MM.1S (cell line): ENCODE measurements at regions not wholly inside any gene's neighbourhood (a gene's known extent, or its start where the extent isn't known, plus 50 kb on each side); places are given as distances from the start of the nearest gene placed in this dataset.
"Not testable (repeated sequence)": the region's sequence is repeated elsewhere in the genome, so short reads cannot be mapped to it uniquely, and the experiment has no call there.

Experiments used
- DNase-seq: peaks from one replicate; pipeline ENCODE4 v3.0.0-alpha.2; 2015
- H2AFZ ChIP-seq: fragments of 300-600 bp; sonication (generic); 2 replicates; pipeline ENCODE4 v1.6.0; 2016; ENCODE audit warnings: antibody characterized with exemption, low read length
- H3F3A ChIP-seq: fragments of 300-600 bp; sonication (generic); 2 replicates; pipeline ENCODE4 v1.6.1; 2016; ENCODE audit warnings: mild to moderate bottlenecking, antibody characterized with exemption, low read length, moderate library complexity, mixed read lengths; ENCODE audit not compliant: insufficient read depth
- H3K27ac ChIP-seq: fragments of 300-600 bp; sonication (generic); 2 replicates; pipeline ENCODE4 v1.5.1; 2016; ENCODE audit warnings: mild to moderate bottlenecking, low read length
- H3K27me3 ChIP-seq: fragments of 300-600 bp; sonication (generic); replicated peaks from 2 replicates; pipeline ENCODE4 v1.6.0; 2016; ENCODE audit warnings: low read length; ENCODE audit not compliant: insufficient read depth
- H3K36me3 ChIP-seq: fragments of 300-600 bp; sonication (generic); replicated peaks from 2 replicates; pipeline ENCODE4 v1.6.1; 2016; ENCODE audit warnings: mild to moderate bottlenecking, low read length, mixed read lengths; ENCODE audit not compliant: insufficient read depth
- H3K4me1 ChIP-seq: fragments of 300-600 bp; sonication (generic); 2 replicates; pipeline ENCODE4 v1.6.1; 2016; ENCODE audit warnings: low read length, mixed read lengths
- H3K4me2 ChIP-seq: fragments of 300-600 bp; sonication (generic); 2 replicates; pipeline ENCODE4 v1.6.0; 2016; ENCODE audit warnings: low read depth, low read length
- H3K4me3 ChIP-seq: fragments of 300-600 bp; sonication (generic); 2 replicates; pipeline ENCODE4 v1.5.1; 2016; ENCODE audit warnings: low read length, mixed read lengths
- H3K79me2 ChIP-seq: fragments of 300-600 bp; sonication (generic); 2 replicates; pipeline ENCODE4 v1.6.1; 2016; ENCODE audit warnings: mixed run types, low read length, mixed read lengths
- H3K9ac ChIP-seq: fragments of 300-600 bp; sonication (generic); 2 replicates; pipeline ENCODE4 v1.6.1; 2016; ENCODE audit warnings: low read length, mixed read lengths
- H3K9me2 ChIP-seq: fragments of 300-600 bp; sonication (generic); replicated peaks from 2 replicates; pipeline ENCODE4 v1.6.1; 2016; ENCODE audit warnings: mild to moderate bottlenecking, low read length, mixed read lengths; ENCODE audit not compliant: insufficient read depth
- H3K9me3 ChIP-seq: fragments of 300-600 bp; sonication (generic); replicated peaks from 2 replicates; pipeline ENCODE4 v1.6.1; 2016; ENCODE audit warnings: mild to moderate bottlenecking, low read length, mixed read lengths; ENCODE audit not compliant: insufficient read depth
- H4K20me1 ChIP-seq: fragments of 300-600 bp; sonication (generic); 2 replicates; pipeline ENCODE4 v1.6.1; 2016; ENCODE audit warnings: mild to moderate bottlenecking, low read length, moderate library complexity, mixed read lengths; ENCODE audit not compliant: insufficient read depth
- CTCF ChIP-seq: fragments of 300-600 bp; sonication (generic); IDR thresholded peaks from 2 replicates; pipeline ENCODE4 v1.5.1; 2016; ENCODE audit warnings: antibody characterized with exemption, low read length, mixed read lengths
- EZH2 ChIP-seq: fragments of 300-600 bp; sonication (generic); optimal IDR thresholded peaks from 2 replicates; pipeline ENCODE3; 2017; ENCODE audit warnings: low read depth, mild to moderate bottlenecking, antibody characterized with exemption, low read length, mixed read lengths
- EZH2phosphoT487 ChIP-seq: fragments of 300-600 bp; sonication (generic); IDR thresholded peaks from 2 replicates; pipeline ENCODE4 v1.6.1; 2018; ENCODE audit warnings: antibody characterized with exemption, low read length

DNA sequence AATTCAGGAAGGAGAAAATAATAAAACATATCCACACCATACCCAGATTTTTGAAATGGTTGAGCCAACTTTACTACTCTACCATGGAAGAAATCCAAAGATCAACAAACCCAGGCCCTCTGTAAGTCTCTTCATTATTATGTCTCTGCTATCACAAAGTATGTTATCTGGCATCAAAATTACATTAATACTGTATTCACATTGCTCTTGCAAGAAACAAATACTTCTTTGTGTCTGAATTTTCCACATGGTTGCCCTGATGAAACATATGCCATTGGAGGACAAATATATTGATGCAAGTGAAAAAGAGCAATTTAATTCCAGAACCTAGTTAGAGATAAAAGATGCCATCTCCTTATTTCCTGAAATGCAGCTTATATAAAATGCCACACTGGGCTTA lies 204.0 kb downstream of the FZD1 start:
- DNase-seq: no peak
- no peak overlapping the region for H3K4me3 ChIP-seq
- H3K27ac ChIP-seq: no peak overlapping the region
- TF ChIP-seq CTCF (no peak), EZH2 (no peak), EZH2phosphoT487 (no peak)
- H2AFZ ChIP-seq: no peak overlapping the region
- no peaks in the 10 kb centered on the region for H3K9me2 ChIP-seq
- H3K79me2 ChIP-seq: no peaks in the 10 kb centered on the region
- no peaks in the 10 kb centered on the region for H3K4me1 ChIP-seq
- H3K27me3 ChIP-seq: no peaks in the 10 kb centered on the region
- no peaks in the 10 kb centered on the region for H3F3A ChIP-seq
- H3K4me2 ChIP-seq: no peak overlapping the region
- no peaks in the 10 kb centered on the region for H3K36me3 ChIP-seq
- no peaks in the 10 kb centered on the region for H3K9me3 ChIP-seq
- no peak overlapping the region for H3K9ac ChIP-seq
- no peaks in the 10 kb centered on the region; the same call in 1 of the 2 replicates for H4K20me1 ChIP-seq

- no peaks in the 10 kb centered on the region for H3K27me3 ChIP-seq
- H3K27ac ChIP-seq: no peak overlapping the region
- TF ChIP-seq CTCF (no peak), EZH2phosphoT487 (no peak), EZH2 (no peak)
- H2AFZ ChIP-seq: no peak overlapping the region
- no peaks in the 10 kb centered on the region for H3K79me2 ChIP-seq
- H3K4me3 ChIP-seq: no peak overlapping the region
- DNase-seq: no peak
- no peaks in the 10 kb centered on the region; the same call in 1 of the 2 replicates for H4K20me1 ChIP-seq
- H3K9me2 ChIP-seq: no peaks in the 10 kb centered on the region
- H3K4me2 ChIP-seq: no peak overlapping the region
- no peaks in the 10 kb centered on the region for H3F3A ChIP-seq
- H3K4me1 ChIP-seq: no peaks in the 10 kb centered on the region
- H3K9me3 ChIP-seq: no peaks in the 10 kb centered on the region
- no peaks in the 10 kb centered on the region for H3K36me3 ChIP-seq
- no peak overlapping the region for H3K9ac ChIP-seq
Measured at GRCh38 chr7:91473619-91474018, 209.4 kb downstream of the FZD1 start.

- no peaks in the 10 kb centered on the region for H3K27me3 ChIP-seq
- H3K4me2 ChIP-seq: no peak overlapping the region
- no peaks in the 10 kb centered on the region for H3K79me2 ChIP-seq
- H2AFZ ChIP-seq: no peak overlapping the region
- no peaks in the 10 kb centered on the region for H3F3A ChIP-seq
- H3K9me2 ChIP-seq: no peaks in the 10 kb centered on the region
- no peak for TF ChIP-seq EZH2
- no peak for TF ChIP-seq EZH2phosphoT487
- no peak for TF ChIP-seq CTCF
- no peak overlapping the region for H3K27ac ChIP-seq
- no peaks in the 10 kb centered on the region for H3K9me3 ChIP-seq
- H3K4me3 ChIP-seq: no peak overlapping the region
- DNase-seq: no peak
- H3K9ac ChIP-seq: no peak overlapping the region
- H3K36me3 ChIP-seq: no peaks in the 10 kb centered on the region
- H4K20me1 ChIP-seq: no peaks in the 10 kb centered on the region
- no peaks in the 10 kb centered on the region for H3K4me1 ChIP-seq
Measured at GRCh38 chr7:91474074-91474473, 209.8 kb downstream of the FZD1 start.

DNA sequence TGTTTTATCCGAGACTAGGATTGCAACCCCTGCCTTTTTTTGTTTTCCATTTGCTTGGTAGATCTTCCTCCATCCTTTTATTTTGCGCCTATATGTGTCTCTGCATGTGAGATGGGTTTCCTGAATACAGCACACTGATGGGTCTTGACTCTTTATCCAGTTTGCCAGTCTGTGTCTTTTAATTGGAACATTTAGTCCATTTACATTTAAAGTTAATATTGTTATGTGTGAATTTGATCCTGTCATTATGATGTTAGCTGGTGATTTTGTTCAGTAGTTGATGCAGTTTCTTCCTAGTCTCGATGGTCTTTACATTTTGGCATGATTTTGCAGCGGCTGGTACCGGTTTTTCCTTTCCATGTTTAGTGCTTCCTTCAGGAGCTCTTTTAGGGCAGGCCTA lies 216.2 kb downstream of the FZD1 start:
- H3K4me3 ChIP-seq, H3K9me3 ChIP-seq, H3K27me3 ChIP-seq, H3K4me1 ChIP-seq, DNase-seq, H3K9me2 ChIP-seq, H4K20me1 ChIP-seq, H3K36me3 ChIP-seq, H2AFZ ChIP-seq, H3K4me2 ChIP-seq, H3K79me2 ChIP-seq, H3K9ac ChIP-seq, H3K27ac ChIP-seq, H3F3A ChIP-seq: not testable (repeated sequence)
